ENCODE measurements at regions not wholly inside any gene's neighbourhood (a gene's known extent, or its start where the extent isn't known, plus 50 kb on each side); places are given as distances from the start of the nearest gene placed in this dataset.

DNA sequence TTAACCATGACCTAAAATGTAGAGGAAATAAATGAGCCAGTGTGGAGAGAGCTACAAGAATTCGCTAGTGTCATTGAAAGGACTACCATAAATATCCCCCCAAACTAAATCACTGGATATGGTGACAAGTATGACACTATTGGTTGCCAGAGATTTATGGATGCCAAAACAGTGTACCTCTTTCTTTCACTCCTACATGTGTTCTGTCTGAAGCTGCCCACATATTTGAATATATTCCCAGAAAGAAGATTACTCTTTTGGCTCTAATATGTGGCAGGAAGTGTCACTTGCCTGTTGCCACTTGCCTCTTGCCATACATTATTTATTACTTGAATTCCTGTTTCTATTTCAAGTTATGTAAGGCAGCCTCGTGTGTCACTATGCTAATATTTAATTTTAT lies 1573.6 kb downstream of the TECRL start:
- in situ Hi-C loops (cut with MboI; ENCODE audit: low sequenced_read_pairs, unreplicated experiment): no loop called here
- TF ChIP-seq, protein P1, sequence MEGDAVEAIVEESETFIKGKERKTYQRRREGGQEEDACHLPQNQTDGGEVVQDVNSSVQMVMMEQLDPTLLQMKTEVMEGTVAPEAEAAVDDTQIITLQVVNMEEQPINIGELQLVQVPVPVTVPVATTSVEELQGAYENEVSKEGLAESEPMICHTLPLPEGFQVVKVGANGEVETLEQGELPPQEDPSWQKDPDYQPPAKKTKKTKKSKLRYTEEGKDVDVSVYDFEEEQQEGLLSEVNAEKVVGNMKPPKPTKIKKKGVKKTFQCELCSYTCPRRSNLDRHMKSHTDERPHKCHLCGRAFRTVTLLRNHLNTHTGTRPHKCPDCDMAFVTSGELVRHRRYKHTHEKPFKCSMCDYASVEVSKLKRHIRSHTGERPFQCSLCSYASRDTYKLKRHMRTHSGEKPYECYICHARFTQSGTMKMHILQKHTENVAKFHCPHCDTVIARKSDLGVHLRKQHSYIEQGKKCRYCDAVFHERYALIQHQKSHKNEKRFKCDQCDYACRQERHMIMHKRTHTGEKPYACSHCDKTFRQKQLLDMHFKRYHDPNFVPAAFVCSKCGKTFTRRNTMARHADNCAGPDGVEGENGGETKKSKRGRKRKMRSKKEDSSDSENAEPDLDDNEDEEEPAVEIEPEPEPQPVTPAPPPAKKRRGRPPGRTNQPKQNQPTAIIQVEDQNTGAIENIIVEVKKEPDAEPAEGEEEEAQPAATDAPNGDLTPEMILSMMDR (IDR thresholded peaks at IDR 0.05; ENCODE audit: borderline replicate concordance, control extremely low read depth, extremely low read depth, insufficient read depth, missing control alignments): no peak
- no peak for DNase-seq (ENCODE audit: low spot score)

- in situ Hi-C loops (cut with MboI; ENCODE audit: low sequenced_read_pairs, unreplicated experiment): no loop called here
- TF ChIP-seq, protein P1 (IDR thresholded peaks at IDR 0.05; ENCODE audit: borderline replicate concordance, control extremely low read depth, extremely low read depth, insufficient read depth, missing control alignments): no peak
- no peak for DNase-seq (ENCODE audit: low spot score)
Observed at GRCh38 chr4:62822306-62822705, 1586.9 kb downstream of the TECRL start.

- TF ChIP-seq, protein P1 (IDR thresholded peaks at IDR 0.05; ENCODE audit: borderline replicate concordance, control extremely low read depth, extremely low read depth, insufficient read depth, missing control alignments): no peak
- in situ Hi-C loops (cut with MboI; ENCODE audit: low sequenced_read_pairs, unreplicated experiment): no loop called here
- DNase-seq (ENCODE audit: low spot score): no peak
Observed at GRCh38 chr4:62816566-62816965, 1592.7 kb downstream of the TECRL start.

GRCh38 chr4:62814510-62815047 lies 1594.7 kb downstream of the TECRL start:
- TF ChIP-seq, protein P1 (IDR thresholded peaks at IDR 0.05; ENCODE audit: borderline replicate concordance, control extremely low read depth, extremely low read depth, insufficient read depth, missing control alignments): no peak
- no peak for DNase-seq (ENCODE audit: low spot score)
- in situ Hi-C loops (cut with MboI; ENCODE audit: low sequenced_read_pairs, unreplicated experiment): no loop called here

- TF ChIP-seq, protein P1 (IDR thresholded peaks at IDR 0.05; ENCODE audit: borderline replicate concordance, control extremely low read depth, extremely low read depth, insufficient read depth, missing control alignments): no peak
- DNase-seq (ENCODE audit: low spot score): no peak
- in situ Hi-C loops (cut with MboI; ENCODE audit: low sequenced_read_pairs, unreplicated experiment): no loop called here
Observed at GRCh38 chr4:62806816-62807215, 1602.4 kb downstream of the TECRL start.

DNA sequence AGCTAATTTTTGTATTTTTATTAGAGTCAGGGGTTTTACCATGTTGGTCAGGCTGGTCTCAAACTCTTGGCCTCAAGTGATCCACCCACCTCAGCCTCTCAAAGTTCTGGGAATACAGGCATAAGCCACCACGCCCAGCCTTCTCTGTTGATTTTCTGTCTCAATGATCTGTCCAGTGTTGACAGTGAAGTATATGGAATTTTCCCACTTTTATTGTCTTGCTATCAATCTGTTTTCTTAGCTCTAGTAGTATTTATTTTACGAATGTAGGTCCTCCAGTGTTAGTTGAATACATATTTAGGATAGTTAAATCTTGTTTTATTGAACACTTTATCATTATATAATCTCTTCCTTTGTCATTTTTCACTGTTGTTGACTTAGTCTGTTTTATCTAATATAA lies 1603.9 kb downstream of the ADGRL3 start:
- TF ChIP-seq, protein P1 (IDR thresholded peaks at IDR 0.05; ENCODE audit: borderline replicate concordance, control extremely low read depth, extremely low read depth, insufficient read depth, missing control alignments): no peak
- in situ Hi-C loops (cut with MboI; ENCODE audit: low sequenced_read_pairs, unreplicated experiment): no loop called here
- DNase-seq (ENCODE audit: low spot score): no peak
